Activated T-cell treated with anti-CD3 and anti-CD28 coated beads, Interleukin-2, amount 50 U/mL, for 72 hours (primary cell): ENCODE measurements at regions not wholly inside any gene's neighbourhood (a gene's known extent, or its start where the extent isn't known, plus 50 kb on each side); places are given as distances from the start of the nearest gene placed in this dataset.
A peak's percentile ranks its signal among the peaks of the same experiment; 100 is the strongest.

Experiments used
- ATAC-seq, 2 donors: fragments of 150-1000 bp; cut with Tn5 transposase; replicated peaks in 1 of 2; 2 replicates each; pipeline ENCODE4 v1.10.0; 2021; ENCODE audit warnings: moderate library complexity in 2 of 2, mild to moderate bottlenecking in 1 of 2
- DNase-seq, 2 donors: peaks; one replicate each; pipeline ENCODE4 v3.0.0; 2021 to 2022; ENCODE audit warnings: mixed read lengths in 1 of 2
- H3K27ac Mint-ChIP-seq: one replicate; pipeline ENCODE4 v1.8.0; 2022; ENCODE audit warnings: mild to moderate bottlenecking, moderate library complexity, mixed read lengths
- H3K27me3 Mint-ChIP-seq: one replicate; pipeline ENCODE4 v1.8.0; 2022; ENCODE audit warnings: low read depth, mixed read lengths
- H3K36me3 Mint-ChIP-seq, 2 donors: one replicate each; pipeline ENCODE4 v1.8.0; 2022; ENCODE audit warnings: mixed read lengths in 2 of 2, mild to moderate bottlenecking in 1 of 2; ENCODE audit not compliant: insufficient read depth in 2 of 2
- H3K4me1 Mint-ChIP-seq: one replicate; pipeline ENCODE4 v1.8.0; 2022; ENCODE audit warnings: low read depth, mixed read lengths
- H3K4me3 Mint-ChIP-seq, 2 donors: one replicate each; pipeline ENCODE4 v1.8.0; 2022; ENCODE audit warnings: mild to moderate bottlenecking in 2 of 2, mixed read lengths in 2 of 2, moderate library complexity in 2 of 2
- H3K9me3 Mint-ChIP-seq, 2 donors: one replicate each; pipeline ENCODE4 v1.8.0; 2022; ENCODE audit warnings: mixed read lengths in 2 of 2

DNA sequence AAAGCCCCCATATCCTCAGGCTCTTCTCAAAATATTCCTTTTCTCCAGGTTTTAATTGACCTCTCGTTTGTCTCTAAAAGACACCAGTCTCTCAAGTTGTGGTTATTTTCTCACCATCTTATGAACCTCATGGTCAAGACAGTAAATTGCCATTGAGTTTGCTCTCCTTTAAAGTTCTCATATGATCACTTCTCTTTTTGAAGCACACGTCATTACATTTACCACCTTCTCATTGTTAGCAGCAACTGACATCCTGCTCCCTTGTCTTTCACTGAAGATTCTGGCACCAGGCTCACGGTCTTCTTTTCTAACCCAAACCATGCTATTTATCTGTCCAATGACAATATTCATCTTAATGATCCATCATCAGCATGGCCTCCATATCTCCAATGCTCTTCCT is 324.2 kb downstream of the TMA16 start:
- H3K4me3 Mint-ChIP-seq: no peak overlapping the region
- no peaks in the 10 kb centered on the region for H3K4me1 Mint-ChIP-seq
- no peaks in the 10 kb centered on the region for H3K27me3 Mint-ChIP-seq
- no peak for ATAC-seq
- H3K36me3 Mint-ChIP-seq: no peaks in the 10 kb centered on the region
- H3K27ac Mint-ChIP-seq: no peak overlapping the region
- no peaks in the 10 kb centered on the region for H3K9me3 Mint-ChIP-seq
- no peak for DNase-seq

DNA sequence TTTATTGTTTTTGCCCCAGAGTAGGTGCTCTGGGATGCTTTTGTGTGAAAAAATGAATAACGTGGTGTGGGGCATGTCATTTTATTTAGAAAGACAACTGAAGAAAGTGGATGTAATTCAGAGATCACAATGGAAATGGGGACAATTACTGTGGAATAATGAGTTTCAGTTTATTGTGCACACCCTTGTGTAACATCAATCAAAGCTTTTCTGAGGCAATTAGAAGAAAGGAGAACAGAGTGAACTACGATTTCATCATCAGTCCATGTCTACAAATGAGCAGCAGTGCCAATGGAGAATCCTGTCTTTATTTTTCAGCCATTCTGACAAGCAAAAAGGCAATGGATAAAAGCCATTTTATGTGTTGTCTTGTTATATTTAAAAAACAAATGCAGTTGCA is 339.2 kb downstream of the TMA16 start:
- no peak for ATAC-seq
- H3K36me3 Mint-ChIP-seq: no peaks in the 10 kb centered on the region
- no peak overlapping the region for H3K4me3 Mint-ChIP-seq
- no peak for DNase-seq
- H3K9me3 Mint-ChIP-seq: peaks cover 0 to 1% of the 10 kb centered on the region in 2 donors
- H3K4me1 Mint-ChIP-seq: no peaks in the 10 kb centered on the region
- no peaks in the 10 kb centered on the region for H3K27me3 Mint-ChIP-seq
- no peak overlapping the region for H3K27ac Mint-ChIP-seq

DNA sequence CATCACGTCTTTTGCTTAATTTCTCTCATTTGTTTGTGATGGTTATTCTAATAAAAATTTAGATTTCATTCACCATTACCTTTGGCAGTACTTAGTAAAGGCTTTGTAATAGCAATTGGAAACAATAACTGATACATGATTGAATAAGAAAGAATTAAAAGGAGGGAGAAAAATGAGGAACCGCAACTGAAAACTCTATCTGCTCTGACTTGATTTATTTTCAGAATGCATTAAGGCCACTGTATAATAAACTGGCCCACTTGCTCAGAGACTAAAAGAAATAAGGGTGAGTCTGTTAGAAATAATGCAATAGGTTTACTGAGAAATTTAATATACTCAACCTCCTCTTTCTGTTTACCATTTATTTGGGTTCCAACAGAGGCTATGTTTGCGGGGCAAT is 351.5 kb downstream of the TMA16 start:
- no peaks in the 10 kb centered on the region for H3K27me3 Mint-ChIP-seq
- DNase-seq (no peak), ATAC-seq (no peak)
- no peak overlapping the region for H3K4me3 Mint-ChIP-seq
- H3K4me1 Mint-ChIP-seq: no peaks in the 10 kb centered on the region
- H3K9me3 Mint-ChIP-seq: no peaks in the 10 kb centered on the region
- no peak overlapping the region for H3K27ac Mint-ChIP-seq
- H3K36me3 Mint-ChIP-seq: no peaks in the 10 kb centered on the region

DNA sequence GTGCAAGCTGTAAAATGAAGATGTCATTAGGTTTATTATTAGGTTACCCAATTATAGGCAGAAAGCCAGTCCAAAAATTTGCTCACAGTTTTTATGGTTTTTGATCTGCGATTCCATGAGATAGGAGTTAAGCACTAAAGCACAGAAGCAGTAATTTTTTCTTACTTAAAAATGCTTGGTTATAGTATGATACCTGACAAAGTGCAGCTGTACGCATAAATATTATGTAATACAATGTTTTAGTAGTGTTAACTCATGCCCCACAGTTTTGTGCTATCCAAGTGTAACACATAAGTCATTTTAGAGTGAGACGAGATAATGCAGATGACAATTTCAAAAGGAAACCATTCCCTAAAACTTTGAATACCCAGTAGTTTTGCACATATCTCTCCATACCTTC is 357.8 kb downstream of the TMA16 start:
- no peaks in the 10 kb centered on the region for H3K4me1 Mint-ChIP-seq
- no peaks in the 10 kb centered on the region for H3K36me3 Mint-ChIP-seq
- H3K4me3 Mint-ChIP-seq: no peak overlapping the region
- no peak overlapping the region for H3K27ac Mint-ChIP-seq
- ATAC-seq: no peak
- H3K27me3 Mint-ChIP-seq: no peaks in the 10 kb centered on the region
- no peaks in the 10 kb centered on the region for H3K9me3 Mint-ChIP-seq
- DNase-seq: no peak

DNA sequence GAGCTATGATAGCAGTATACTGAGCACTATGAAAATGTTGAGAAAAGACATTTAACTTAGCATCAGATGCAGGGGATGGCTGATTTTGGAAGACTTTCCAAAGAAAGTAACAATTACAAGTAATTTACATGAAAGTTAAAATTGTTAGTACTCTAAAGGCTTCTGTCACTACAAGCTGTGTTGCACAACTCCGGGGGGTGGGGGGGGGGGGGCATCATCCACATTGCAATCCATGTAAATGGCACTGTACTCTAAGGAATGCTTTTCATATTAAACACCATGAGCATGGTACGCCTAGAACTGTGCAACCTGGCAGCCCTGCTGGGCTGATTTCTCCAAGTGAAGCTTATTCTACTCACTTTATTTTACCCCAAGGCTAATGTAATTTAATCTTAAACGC is 363.4 kb downstream of the TMA16 start:
- DNase-seq (no peak), ATAC-seq (no peak)
- no peak overlapping the region for H3K4me3 Mint-ChIP-seq
- no peaks in the 10 kb centered on the region for H3K9me3 Mint-ChIP-seq
- H3K36me3 Mint-ChIP-seq: no peaks in the 10 kb centered on the region
- no peak overlapping the region for H3K27ac Mint-ChIP-seq
- no peaks in the 10 kb centered on the region for H3K27me3 Mint-ChIP-seq
- H3K4me1 Mint-ChIP-seq: no peaks in the 10 kb centered on the region

DNA sequence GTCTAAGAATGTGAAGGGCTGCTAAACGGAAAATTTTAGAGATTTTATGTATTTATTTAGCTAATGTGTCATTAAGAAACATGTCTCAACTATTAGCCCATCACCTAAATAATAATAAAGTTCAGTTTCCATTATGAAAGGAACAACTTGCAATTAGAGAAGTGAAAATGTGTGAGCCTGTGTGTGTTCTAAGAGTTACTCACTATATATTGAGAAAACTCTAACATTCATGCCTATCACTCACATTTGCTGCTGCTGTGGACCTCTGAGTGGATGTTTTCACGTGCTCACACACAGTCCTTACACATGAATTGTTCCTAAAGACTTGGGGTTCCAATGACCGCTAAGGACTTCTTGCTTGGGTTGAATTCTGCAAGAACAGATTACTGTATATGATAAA is 364.0 kb downstream of the TMA16 start:
- Mint-ChIP-seq H3K27ac (no peak overlapping the region), H3K27me3 (no peaks in the 10 kb centered on the region), H3K36me3 (no peaks in the 10 kb centered on the region), H3K4me3 (no peak overlapping the region), H3K9me3 (no peaks in the 10 kb centered on the region), H3K4me1 (no peaks in the 10 kb centered on the region)
- no peak for ATAC-seq
- DNase-seq: no peak

DNA sequence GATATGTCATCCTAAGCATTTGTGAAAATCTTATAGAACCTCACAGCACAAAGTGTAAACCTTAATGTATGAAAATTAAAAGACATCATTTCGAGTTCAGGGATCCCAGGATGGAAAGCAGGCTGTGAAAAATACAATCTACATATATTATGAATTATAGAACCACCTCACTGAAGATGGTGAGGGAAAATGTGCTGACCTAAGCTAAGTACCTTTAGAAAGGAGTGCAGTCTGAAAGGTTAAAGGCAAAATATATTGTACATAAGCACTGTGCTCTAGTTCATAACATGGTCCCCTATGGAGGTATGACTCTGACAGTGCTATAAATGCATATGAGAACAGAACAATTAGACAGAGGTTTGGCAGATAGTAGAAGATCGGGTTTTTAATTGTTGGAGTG is 368.6 kb downstream of the TMA16 start:
- ATAC-seq (no peak), DNase-seq (no peak)
- Mint-ChIP-seq H3K27ac (no peak overlapping the region), H3K4me1 (no peaks in the 10 kb centered on the region), H3K9me3 (no peaks in the 10 kb centered on the region), H3K27me3 (no peaks in the 10 kb centered on the region), H3K4me3 (no peak overlapping the region), H3K36me3 (no peaks in the 10 kb centered on the region)

DNA sequence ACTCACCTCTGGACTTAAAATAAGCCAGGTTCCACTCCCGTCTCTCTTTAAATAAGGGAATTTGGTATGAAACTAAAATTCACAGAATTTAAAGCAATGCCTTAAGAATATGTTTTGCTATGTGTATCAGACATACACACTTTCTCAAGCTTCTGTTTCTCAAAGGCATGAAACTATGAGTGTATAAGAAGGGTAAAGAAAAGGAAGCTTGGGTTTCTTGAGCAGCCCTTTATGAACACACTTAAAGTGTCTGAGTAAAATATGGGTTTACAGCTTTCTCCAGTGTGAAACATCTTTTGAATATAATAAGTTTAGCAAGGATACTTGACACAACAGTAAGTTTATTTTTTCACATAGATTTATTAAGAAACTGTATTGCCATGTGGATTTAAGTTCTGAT is 370.5 kb downstream of the TMA16 start:
- no peak overlapping the region for H3K4me3 Mint-ChIP-seq
- H3K9me3 Mint-ChIP-seq: no peaks in the 10 kb centered on the region
- no peaks in the 10 kb centered on the region for H3K36me3 Mint-ChIP-seq
- ATAC-seq (peak in 1 of 2 donors; percentile 50), DNase-seq (no peak)
- no peaks in the 10 kb centered on the region for H3K4me1 Mint-ChIP-seq
- no peak overlapping the region for H3K27ac Mint-ChIP-seq
- no peaks in the 10 kb centered on the region for H3K27me3 Mint-ChIP-seq

DNA sequence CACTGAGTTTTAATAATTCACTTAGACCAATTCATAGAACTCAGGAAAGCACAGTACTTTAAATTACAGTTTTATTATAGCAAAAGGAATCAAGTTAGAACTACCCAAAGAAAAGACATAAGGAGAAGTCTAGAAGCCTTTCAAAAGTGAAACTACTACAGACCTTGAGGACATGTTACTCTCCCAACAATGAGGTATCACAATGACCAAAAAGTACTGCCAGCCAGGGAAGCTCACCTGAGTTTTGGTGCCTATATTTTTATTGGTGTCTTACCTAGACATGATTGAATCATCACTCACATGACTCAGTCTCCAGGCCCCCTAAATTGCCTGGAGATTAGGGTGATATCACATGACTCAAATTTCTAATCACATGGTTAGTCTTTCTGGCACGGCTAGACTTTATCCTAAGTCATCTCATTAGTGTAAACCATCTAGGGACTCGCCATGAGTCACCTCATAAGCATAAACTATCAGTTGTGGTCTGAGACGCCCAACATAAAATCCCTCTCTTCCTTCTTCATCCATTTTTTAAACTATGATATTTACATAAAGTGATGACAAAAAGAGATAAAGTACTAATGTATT is 372.3 kb downstream of the TMA16 start:
- H3K27ac Mint-ChIP-seq: no peak overlapping the region
- no peaks in the 10 kb centered on the region for H3K9me3 Mint-ChIP-seq
- ATAC-seq (peak; percentile 32 to 74), DNase-seq (peak in 1 of 2 donors; percentile 1)
- no peaks in the 10 kb centered on the region for H3K27me3 Mint-ChIP-seq
- H3K4me3 Mint-ChIP-seq: no peak overlapping the region
- no peaks in the 10 kb centered on the region for H3K36me3 Mint-ChIP-seq
- no peaks in the 10 kb centered on the region for H3K4me1 Mint-ChIP-seq

DNA sequence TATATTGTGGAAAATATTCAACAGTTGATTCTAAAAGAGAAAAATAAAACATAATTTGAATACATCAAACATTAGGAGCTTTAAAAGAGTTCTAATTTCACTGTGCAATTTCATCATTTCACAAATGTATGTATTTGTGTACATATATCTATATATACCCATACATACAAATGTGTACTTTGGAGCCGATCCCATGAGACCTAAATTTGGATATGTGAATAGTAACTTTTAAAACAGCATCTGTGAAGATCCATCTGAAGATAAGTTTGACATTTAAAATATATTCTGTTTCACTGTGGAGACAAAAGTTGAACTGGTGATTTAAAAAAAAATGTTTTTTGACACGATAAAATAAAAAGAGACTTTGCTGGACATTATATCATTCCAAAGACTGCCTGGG is 374.0 kb downstream of the TMA16 start:
- DNase-seq: no peak
- Mint-ChIP-seq H3K9me3 (no peaks in the 10 kb centered on the region), H3K27me3 (no peaks in the 10 kb centered on the region), H3K27ac (no peak overlapping the region), H3K4me3 (no peak overlapping the region), H3K36me3 (no peaks in the 10 kb centered on the region), H3K4me1 (no peaks in the 10 kb centered on the region)
- ATAC-seq: no peak

DNA sequence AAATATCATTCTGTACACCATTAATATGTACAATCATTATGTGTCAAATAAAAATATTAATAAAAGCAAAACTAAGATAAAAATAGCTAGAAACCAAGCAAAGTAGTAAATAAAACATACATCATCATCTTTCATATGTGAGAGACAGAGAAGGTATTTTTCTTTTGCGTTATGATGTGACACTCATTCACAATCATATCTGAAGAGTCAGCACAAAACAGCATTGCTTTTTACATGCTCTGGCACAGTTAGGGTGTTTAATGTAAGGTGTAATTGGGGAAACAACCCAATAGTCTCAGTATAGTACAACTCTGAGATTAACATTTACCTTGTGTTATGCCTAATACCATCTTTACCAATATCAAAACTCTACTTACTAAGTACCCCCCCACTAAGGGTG is 376.6 kb downstream of the TMA16 start:
- H3K4me3 Mint-ChIP-seq: no peak overlapping the region
- H3K27me3 Mint-ChIP-seq: no peaks in the 10 kb centered on the region
- no peak overlapping the region for H3K27ac Mint-ChIP-seq
- no peaks in the 10 kb centered on the region for H3K4me1 Mint-ChIP-seq
- no peaks in the 10 kb centered on the region for H3K36me3 Mint-ChIP-seq
- no peaks in the 10 kb centered on the region for H3K9me3 Mint-ChIP-seq
- no peak for ATAC-seq
- no peak for DNase-seq

DNA sequence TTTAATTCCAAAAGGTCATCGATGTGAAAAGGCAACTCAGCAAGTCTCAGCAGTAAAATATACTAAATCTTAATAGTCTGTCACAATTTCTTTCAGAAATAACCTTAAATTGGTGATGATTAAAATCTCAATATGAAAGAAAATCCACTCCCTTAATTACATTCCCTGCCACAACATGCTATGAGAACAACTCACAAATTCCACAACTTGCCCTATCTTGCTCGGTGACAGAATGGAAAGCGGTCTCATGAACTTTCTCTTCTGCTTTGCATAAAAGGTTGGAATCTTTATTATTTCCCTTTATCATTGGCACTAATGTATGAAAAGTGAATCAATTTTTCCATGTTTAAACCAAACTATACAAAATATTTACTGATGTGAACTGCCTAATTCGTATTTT is 380.8 kb downstream of the TMA16 start:
- Mint-ChIP-seq H3K27me3 (no peaks in the 10 kb centered on the region), H3K9me3 (peaks cover 2 to 4% of the 10 kb centered on the region in 2 donors), H3K4me3 (no peak overlapping the region), H3K36me3 (no peaks in the 10 kb centered on the region), H3K27ac (no peak overlapping the region), H3K4me1 (no peaks in the 10 kb centered on the region)
- DNase-seq (no peak), ATAC-seq (no peak)

DNA sequence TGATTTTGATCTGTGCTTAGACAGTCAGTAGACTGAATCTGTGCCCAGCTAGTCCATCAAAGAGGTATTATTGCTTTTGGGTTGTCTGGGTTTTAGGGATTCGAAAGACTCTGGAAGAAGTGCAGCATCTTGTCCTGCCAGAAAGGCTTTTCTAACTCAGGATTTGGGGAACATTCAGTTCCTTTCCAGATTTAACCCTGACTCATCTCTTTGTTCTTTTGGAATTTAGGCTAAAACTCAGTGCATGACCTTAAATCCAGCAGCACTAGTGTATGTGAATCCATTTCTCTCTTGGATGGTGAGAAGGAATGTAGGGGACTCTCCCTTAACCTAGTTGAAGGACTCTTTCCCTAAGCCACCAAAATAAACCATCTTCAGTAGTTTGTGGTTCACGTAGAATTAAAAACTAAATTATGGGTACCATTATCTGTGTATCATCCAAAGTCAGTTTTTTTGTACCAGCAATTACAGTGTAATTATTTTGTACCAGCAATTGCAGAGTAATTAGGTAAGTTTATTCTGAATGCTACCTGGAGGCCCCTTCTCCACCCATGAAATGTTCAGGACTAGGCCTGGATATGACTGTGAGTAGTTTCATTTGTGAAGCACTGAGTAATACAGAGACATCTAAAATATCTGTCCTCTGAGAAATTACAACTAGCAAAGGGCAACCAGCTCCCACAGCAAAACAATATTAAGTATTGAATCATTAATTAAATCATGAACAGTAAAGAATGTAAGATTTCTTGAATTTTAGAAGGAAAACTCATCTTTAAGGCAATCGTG is 384.0 kb downstream of the TMA16 start:
- Mint-ChIP-seq H3K27ac (no peak overlapping the region), H3K36me3 (no peaks in the 10 kb centered on the region), H3K4me1 (no peaks in the 10 kb centered on the region), H3K4me3 (no peak overlapping the region), H3K27me3 (no peaks in the 10 kb centered on the region), H3K9me3 (peaks cover 2 to 4% of the 10 kb centered on the region in 2 donors)
- DNase-seq (no peak), ATAC-seq (peak in 1 of 2 donors; percentile 26)

DNA sequence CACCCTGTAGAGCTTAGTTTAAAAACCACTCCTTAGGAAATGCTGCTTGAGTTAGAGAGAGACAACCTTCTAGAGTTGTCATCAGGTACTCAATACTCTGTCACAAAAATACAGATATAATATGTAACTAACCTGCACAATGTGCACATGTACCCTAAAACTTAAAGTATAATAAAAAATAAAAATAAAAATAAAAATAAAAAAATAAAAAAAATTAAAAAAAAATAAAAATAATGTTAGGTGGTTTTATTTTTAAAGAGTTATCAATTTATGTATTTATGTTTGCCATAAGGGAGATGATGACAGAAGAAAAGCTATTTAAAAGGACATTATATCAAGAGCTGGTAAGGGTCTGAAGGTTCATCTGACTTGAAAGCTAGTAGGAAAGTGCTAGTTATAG is 397.9 kb downstream of the TMA16 start:
- Mint-ChIP-seq H3K27ac (no peak overlapping the region), H3K36me3 (no peaks in the 10 kb centered on the region), H3K4me3 (no peak overlapping the region), H3K9me3 (peaks cover 0 to 9% of the 10 kb centered on the region in 2 donors), H3K27me3 (no peaks in the 10 kb centered on the region), H3K4me1 (no peaks in the 10 kb centered on the region)
- DNase-seq (no peak), ATAC-seq (no peak)
